Smooth muscle cell (in vitro differentiated cells): ENCODE measurements at regions not wholly inside any gene's neighbourhood (a gene's known extent, or its start where the extent isn't known, plus 50 kb on each side); places are given as distances from the start of the nearest gene placed in this dataset.

Experiments used
- DNase-seq: peaks from one replicate; lab custom pipeline; 2025; ENCODE audit not compliant: unreplicated experiment; lab: John Stamatoyannopoulos, UW
- H2AFZ ChIP-seq: fragments of 200-600 bp; sonication (generic); 2 replicates; pipeline ENCODE4 v1.6.0; 2016; ENCODE audit warnings: antibody characterized with exemption, low read depth, mild to moderate bottlenecking
- H3F3A ChIP-seq: fragments of 200-600 bp; sonication (generic); 2 replicates; pipeline ENCODE4 v1.6.0; 2017; ENCODE audit warnings: antibody characterized with exemption, low read depth
- H3K27ac ChIP-seq: fragments of 200-600 bp; sonication (generic); 2 replicates; pipeline ENCODE4 v1.5.1; 2016; ENCODE audit warnings: low read depth, mild to moderate bottlenecking
- H3K27me3 ChIP-seq: fragments of 200-600 bp; sonication (generic); 2 replicates; pipeline ENCODE4 v1.6.1; 2016; ENCODE audit warnings: low read depth, mild to moderate bottlenecking
- H3K36me3 ChIP-seq: fragments of 200-600 bp; sonication (generic); 2 replicates; pipeline ENCODE4 v1.5.1; 2016; ENCODE audit warnings: low read depth
- H3K4me1 ChIP-seq: fragments of 200-600 bp; sonication (generic); 2 replicates; pipeline ENCODE4 v1.5.1; 2016; ENCODE audit warnings: low read depth
- H3K4me2 ChIP-seq: fragments of 200-600 bp; sonication (generic); 2 replicates; pipeline ENCODE4 v1.6.0; 2016; ENCODE audit warnings: mild to moderate bottlenecking
- H3K4me3 ChIP-seq: fragments of 200-600 bp; sonication (generic); 2 replicates; pipeline ENCODE4 v1.5.1; 2016; ENCODE audit warnings: mild to moderate bottlenecking
- H3K79me2 ChIP-seq: fragments of 200-600 bp; sonication (generic); 2 replicates; pipeline ENCODE4 v1.6.0; 2016; ENCODE audit warnings: low read depth, mild to moderate bottlenecking
- H3K9ac ChIP-seq: fragments of 200-600 bp; sonication (generic); 2 replicates; pipeline ENCODE4 v1.6.0; 2016; ENCODE audit warnings: low read depth
- H3K9me3 ChIP-seq: fragments of 200-600 bp; sonication (generic); replicated peaks from 2 replicates; pipeline ENCODE4 v1.5.1; 2016; ENCODE audit warnings: low read depth
- H4K20me1 ChIP-seq: fragments of 200-600 bp; sonication (generic); 2 replicates; pipeline ENCODE4 v1.6.0; 2016; ENCODE audit warnings: low read depth
- WGBS: methylation state at CpG from one replicate; pipeline ENCODE4 v1.1.7; 2016; ENCODE audit warnings: low lambda C conversion rate; 5-methylcytosine and 5-hydroxymethylcytosine counted together
- TF ChIP-seq, protein P1 (sequence below): fragments of 200-600 bp; sonication (generic); IDR thresholded peaks from 2 replicates; pipeline ENCODE4 v1.5.1; 2017; ENCODE audit warnings: borderline replicate concordance, mild to moderate bottlenecking, antibody characterized with exemption; ENCODE audit not compliant: insufficient read depth, poor library complexity, severe bottlenecking

DNA sequence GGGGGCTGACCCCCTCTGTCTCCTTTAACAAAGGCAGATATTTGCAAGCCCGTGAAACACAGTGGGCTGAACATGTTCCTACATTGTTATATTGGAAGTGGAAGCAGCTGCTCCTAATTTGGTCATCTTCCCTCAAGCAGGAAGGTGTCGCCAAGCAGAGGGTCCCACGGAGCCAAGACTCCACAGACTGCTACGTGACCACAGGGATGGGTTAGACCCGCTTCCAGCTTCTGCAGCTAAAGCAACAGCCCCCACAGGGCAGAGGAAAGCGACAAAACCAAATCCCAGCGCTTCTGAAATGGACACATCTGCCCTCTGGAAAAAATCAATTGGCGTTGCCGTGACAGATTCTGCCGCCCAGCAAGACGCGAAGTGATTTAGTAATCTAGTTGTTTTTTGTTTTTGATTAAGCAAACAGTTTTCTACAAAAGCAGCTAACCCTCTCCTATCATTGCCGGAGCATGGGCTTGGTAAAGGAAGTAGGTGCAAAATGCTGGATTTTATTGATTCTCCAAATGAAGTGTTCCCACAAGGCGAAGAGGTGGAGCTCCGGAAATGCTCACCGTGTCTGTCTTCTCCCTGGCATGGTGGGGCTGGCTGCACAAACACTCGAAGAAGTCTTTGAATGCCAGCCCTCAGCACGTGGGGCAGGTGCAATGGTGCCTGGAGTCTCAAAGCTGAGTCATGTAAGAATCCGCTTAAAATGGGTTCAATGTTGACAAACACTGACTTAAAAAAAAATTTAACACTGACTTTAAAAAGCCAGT is 79.4 kb upstream of the FRMD1 start:
- Histone ChIP-seq H3K27me3 (no peaks in the 10 kb centered on the region), H3K9me3 (no peaks in the 10 kb centered on the region), H3F3A (peaks cover 4% of the 10 kb centered on the region), H3K9ac (peak overlapping the region; percentile 51), H3K4me2 (peak overlapping the region; percentile 85), H4K20me1 (no peaks in the 10 kb centered on the region), H3K27ac (peak overlapping the region; percentile 96), H2AFZ (no peak overlapping the region), H3K36me3 (no peaks in the 10 kb centered on the region), H3K4me3 (peak overlapping the region; percentile 27), H3K4me1 (peaks cover 22% of the 10 kb centered on the region), H3K79me2 (no peaks in the 10 kb centered on the region)
- DNase-seq, result no peak
- WGBS, result 30% methylated on average over 19 of the region's 19 CpGs
- TF ChIP-seq, protein P1, sequence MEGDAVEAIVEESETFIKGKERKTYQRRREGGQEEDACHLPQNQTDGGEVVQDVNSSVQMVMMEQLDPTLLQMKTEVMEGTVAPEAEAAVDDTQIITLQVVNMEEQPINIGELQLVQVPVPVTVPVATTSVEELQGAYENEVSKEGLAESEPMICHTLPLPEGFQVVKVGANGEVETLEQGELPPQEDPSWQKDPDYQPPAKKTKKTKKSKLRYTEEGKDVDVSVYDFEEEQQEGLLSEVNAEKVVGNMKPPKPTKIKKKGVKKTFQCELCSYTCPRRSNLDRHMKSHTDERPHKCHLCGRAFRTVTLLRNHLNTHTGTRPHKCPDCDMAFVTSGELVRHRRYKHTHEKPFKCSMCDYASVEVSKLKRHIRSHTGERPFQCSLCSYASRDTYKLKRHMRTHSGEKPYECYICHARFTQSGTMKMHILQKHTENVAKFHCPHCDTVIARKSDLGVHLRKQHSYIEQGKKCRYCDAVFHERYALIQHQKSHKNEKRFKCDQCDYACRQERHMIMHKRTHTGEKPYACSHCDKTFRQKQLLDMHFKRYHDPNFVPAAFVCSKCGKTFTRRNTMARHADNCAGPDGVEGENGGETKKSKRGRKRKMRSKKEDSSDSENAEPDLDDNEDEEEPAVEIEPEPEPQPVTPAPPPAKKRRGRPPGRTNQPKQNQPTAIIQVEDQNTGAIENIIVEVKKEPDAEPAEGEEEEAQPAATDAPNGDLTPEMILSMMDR, result no peak

DNA sequence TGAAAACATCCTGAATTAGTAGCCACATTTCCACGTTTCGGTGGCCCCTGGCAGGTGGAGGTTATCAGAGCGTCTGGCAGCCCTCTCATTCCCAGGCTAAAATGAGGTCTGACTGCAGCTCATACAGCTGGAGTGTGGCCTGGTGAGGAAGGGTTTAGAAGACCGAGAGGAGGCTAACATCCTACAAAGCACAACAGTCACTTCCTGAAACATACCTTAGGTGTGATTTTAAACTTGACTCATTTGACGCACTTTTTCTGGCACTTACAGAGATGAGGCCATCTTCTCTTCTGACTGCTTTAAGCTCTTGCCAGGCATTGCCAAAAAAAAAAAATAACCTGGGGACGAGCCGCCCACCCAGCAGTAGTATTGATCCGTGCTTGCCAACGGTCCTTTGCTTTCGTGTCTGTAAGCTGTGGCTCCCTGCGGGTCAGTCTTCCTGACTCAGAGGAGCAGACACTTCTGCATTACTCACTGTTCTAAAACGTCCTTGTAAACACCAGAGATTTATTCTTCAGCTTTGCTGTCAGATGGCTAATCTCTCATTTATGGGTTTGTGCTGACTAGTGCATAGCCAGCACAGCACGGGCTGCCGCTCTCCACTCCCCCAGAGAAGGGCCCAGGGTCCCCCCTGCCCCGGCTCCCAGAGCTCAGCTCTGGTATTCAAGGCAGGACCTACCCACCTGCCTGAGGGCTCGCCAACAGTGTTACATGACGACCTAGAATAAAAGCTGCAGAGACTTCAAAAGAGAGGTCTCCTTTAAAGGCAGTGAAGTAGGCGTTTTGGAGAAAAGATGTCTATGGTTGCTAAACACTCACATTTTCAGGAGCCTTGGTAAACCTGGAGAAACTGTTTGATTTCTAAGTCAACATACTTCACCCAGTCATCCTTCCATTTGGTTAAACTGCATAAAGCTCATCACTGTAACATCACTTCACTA is 78.5 kb upstream of the FRMD1 start:
- H2AFZ ChIP-seq, result no peak overlapping the region
- H3K9ac ChIP-seq, result peak overlapping the region; percentile 79
- WGBS, result 7% methylated on average over 18 of the region's 18 CpGs
- H3F3A ChIP-seq, result peaks cover 4% of the 10 kb centered on the region
- peak overlapping the region; percentile 96 for H3K27ac ChIP-seq
- peak overlapping the region; percentile 85 for H3K4me2 ChIP-seq
- no peaks in the 10 kb centered on the region for H3K79me2 ChIP-seq
- no peaks in the 10 kb centered on the region for H3K27me3 ChIP-seq
- H3K4me3 ChIP-seq, result peak overlapping the region; percentile 27
- H4K20me1 ChIP-seq, result no peaks in the 10 kb centered on the region
- H3K4me1 ChIP-seq, result peaks cover 16% of the 10 kb centered on the region
- TF ChIP-seq, protein P1, result no peak
- H3K9me3 ChIP-seq, result no peaks in the 10 kb centered on the region
- no peaks in the 10 kb centered on the region for H3K36me3 ChIP-seq
- DNase-seq, result peak; percentile 49

DNA sequence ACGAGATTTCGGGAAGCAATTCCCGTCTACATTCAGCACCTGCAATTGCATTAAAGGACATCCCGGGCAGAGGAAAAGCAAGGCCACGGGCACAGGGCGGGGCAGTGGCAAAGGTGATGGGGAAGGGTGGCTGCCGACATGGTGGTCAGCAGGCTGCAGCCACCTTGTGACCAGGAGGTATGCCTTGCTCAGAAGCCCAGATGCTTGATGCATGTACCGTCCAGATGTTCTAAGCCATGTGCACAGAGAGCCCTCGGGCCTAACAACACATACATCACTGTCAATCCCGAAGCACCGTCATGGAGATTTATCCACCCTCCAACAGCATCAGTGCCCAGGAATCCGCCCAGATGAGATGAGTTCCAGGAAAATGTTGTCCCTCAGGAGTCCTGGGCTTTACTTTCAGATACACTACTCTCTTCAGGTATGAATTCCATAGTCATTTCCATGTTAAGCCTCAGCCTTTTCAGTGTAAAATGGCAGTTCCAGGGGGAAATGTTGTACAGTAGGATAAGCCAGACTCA is 77.8 kb upstream of the FRMD1 start:
- Histone ChIP-seq H3K79me2 (no peaks in the 10 kb centered on the region), H3K27ac (peak overlapping the region; percentile 96), H3K9ac (peak overlapping the region; percentile 79), H3K4me1 (peaks cover 16% of the 10 kb centered on the region), H3K4me2 (peak overlapping the region; percentile 85), H3K4me3 (no peak overlapping the region), H3K36me3 (no peaks in the 10 kb centered on the region), H4K20me1 (no peaks in the 10 kb centered on the region), H3K27me3 (no peaks in the 10 kb centered on the region), H2AFZ (no peak overlapping the region), H3F3A (peaks cover 4% of the 10 kb centered on the region), H3K9me3 (no peaks in the 10 kb centered on the region)
- WGBS, result 75% methylated on average over 11 of the region's 12 CpGs
- TF ChIP-seq, protein P1, result no peak
- no peak for DNase-seq
